Astrocyte (in vitro differentiated cells and primary cell): ENCODE measurements at regions not wholly inside any gene's neighbourhood (a gene's known extent, or its start where the extent isn't known, plus 50 kb on each side); places are given as distances from the start of the nearest gene placed in this dataset.
A peak's percentile ranks its signal among the peaks of the same experiment; 100 is the strongest.

ENCODE experiments used
- DNase-seq: peaks from one replicate; pipeline ENCODE4 v3.0.0-alpha.2; 2010; ENCODE audit warnings: low read depth
- FAIRE-seq: peaks from 2 replicates; lab custom pipeline; 2011; peaks lifted over from hg19 to GRCh38; lab: Jason Lieb, UNC
- H2AFZ ChIP-seq: 2 replicates; pipeline ENCODE4 v1.6.0; 2012; ENCODE audit warnings: low read depth, low read length, inconsistent platforms
- H3K27ac ChIP-seq: 2 replicates; pipeline ENCODE4 v1.5.1; 2011; ENCODE audit warnings: low read depth, low read length, inconsistent platforms
- H3K27me3 ChIP-seq: 2 replicates; pipeline ENCODE4 v1.6.0; 2011; ENCODE audit warnings: low read length, inconsistent platforms; ENCODE audit not compliant: insufficient read depth
- H3K36me3 ChIP-seq: 2 replicates; pipeline ENCODE4 v1.5.1; 2011; ENCODE audit warnings: low read length, inconsistent platforms; ENCODE audit not compliant: insufficient read depth
- H3K4me1 ChIP-seq: 2 replicates; pipeline ENCODE4 v1.5.1; 2011; ENCODE audit warnings: low read length, inconsistent platforms; ENCODE audit not compliant: insufficient read depth
- H3K4me2 ChIP-seq: 2 replicates; pipeline ENCODE4 v1.6.0; 2012; ENCODE audit warnings: low read length, inconsistent platforms
- H3K4me3 ChIP-seq: 2 replicates; pipeline ENCODE4 v1.5.1; 2011; ENCODE audit warnings: low read depth, mild to moderate bottlenecking, low read length, inconsistent platforms; ENCODE audit not compliant: insufficient read depth
- H3K79me2 ChIP-seq: 2 replicates; pipeline ENCODE4 v1.6.0; 2012; ENCODE audit warnings: mild to moderate bottlenecking, low read length, inconsistent platforms; ENCODE audit not compliant: insufficient read depth
- H3K9ac ChIP-seq: 2 replicates; pipeline ENCODE4 v1.6.0; 2012; ENCODE audit warnings: mild to moderate bottlenecking, low read length, inconsistent platforms
- H3K9me3 ChIP-seq: 2 replicates; pipeline ENCODE4 v1.5.1; 2012; ENCODE audit warnings: low read depth, mild to moderate bottlenecking, low read length, inconsistent platforms; ENCODE audit not compliant: insufficient read depth
- H4K20me1 ChIP-seq: 2 replicates; pipeline ENCODE4 v1.6.0; 2012; ENCODE audit warnings: low read length, inconsistent platforms; ENCODE audit not compliant: insufficient read depth
- H3K27ac Mint-ChIP-seq: one replicate; pipeline ENCODE4 v1.8.0; 2021; ENCODE audit warnings: mild to moderate bottlenecking, mixed read lengths; ENCODE audit not compliant: unreplicated experiment
- H3K27me3 Mint-ChIP-seq: one replicate; pipeline ENCODE4 v1.8.0; 2021; ENCODE audit warnings: low read depth, mixed read lengths; ENCODE audit not compliant: unreplicated experiment
- H3K36me3 Mint-ChIP-seq: one replicate; pipeline ENCODE4 v1.8.0; 2021; ENCODE audit warnings: low read depth, mixed read lengths; ENCODE audit not compliant: unreplicated experiment
- H3K4me1 Mint-ChIP-seq: one replicate; pipeline ENCODE4 v1.8.0; 2021; ENCODE audit warnings: low read depth, mixed read lengths; ENCODE audit not compliant: unreplicated experiment
- H3K4me3 Mint-ChIP-seq: one replicate; pipeline ENCODE4 v1.8.0; 2021; ENCODE audit warnings: mild to moderate bottlenecking, moderate library complexity, mixed read lengths; ENCODE audit not compliant: unreplicated experiment
- H3K9me3 Mint-ChIP-seq: one replicate; pipeline ENCODE4 v1.8.0; 2021; ENCODE audit warnings: mild to moderate bottlenecking, mixed read lengths; ENCODE audit not compliant: unreplicated experiment
- EZH2 ChIP-seq: IDR thresholded peaks from 2 replicates; pipeline ENCODE4 v1.6.1; 2012; ENCODE audit warnings: mild to moderate bottlenecking, low read length, inconsistent platforms; ENCODE audit not compliant: insufficient read depth
- TF ChIP-seq, protein P1 (sequence below): IDR thresholded peaks from 2 replicates; pipeline ENCODE4 v1.5.1; 2011; ENCODE audit warnings: low read depth, mild to moderate bottlenecking, inconsistent platforms, low read length, moderate library complexity; ENCODE audit not compliant: insufficient read depth

DNA sequence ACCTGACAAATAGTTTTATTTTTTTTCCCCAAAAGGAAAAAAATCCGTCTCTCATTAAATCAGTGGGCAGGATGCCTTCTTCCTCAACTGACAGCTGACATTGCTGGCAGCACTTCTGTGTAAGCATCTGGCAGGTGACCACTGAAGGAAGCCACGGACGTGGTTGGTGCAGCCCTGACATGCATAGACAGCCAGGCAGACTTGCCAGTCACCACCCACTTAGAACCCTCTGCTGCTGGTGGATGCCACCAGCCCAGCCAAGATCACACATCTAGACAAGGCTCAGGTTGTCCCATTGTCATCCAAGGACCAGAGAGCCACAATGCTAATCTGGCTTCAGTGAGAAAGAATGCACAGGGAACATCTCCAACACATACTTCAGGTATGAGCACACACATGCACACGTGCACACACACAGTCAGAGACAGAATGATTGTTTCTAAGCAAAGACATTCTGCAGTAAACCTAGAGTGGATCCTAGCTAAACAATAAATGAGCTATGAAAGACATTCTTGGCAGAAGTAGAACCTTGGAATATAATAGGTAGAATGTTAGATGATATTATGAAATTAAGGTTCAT, 49.8 kb upstream of the BMAL1 start:
- H3K9ac ChIP-seq: no peak overlapping the region
- no peak overlapping the region for H2AFZ ChIP-seq
- H3K36me3 Mint-ChIP-seq: no peaks in the 10 kb centered on the region
- no peak overlapping the region for H3K27ac ChIP-seq
- peak; percentile 45 for FAIRE-seq
- no peaks in the 10 kb centered on the region for H3K9me3 ChIP-seq
- no peak overlapping the region for H3K27ac Mint-ChIP-seq
- H3K79me2 ChIP-seq: no peaks in the 10 kb centered on the region
- H3K27me3 ChIP-seq: no peaks in the 10 kb centered on the region
- no peak overlapping the region for H3K4me3 ChIP-seq
- no peaks in the 10 kb centered on the region for H3K36me3 ChIP-seq
- H3K4me1 Mint-ChIP-seq: peaks cover 9% of the 10 kb centered on the region
- H3K4me3 Mint-ChIP-seq: no peak overlapping the region
- DNase-seq: no peak
- H3K4me1 ChIP-seq: peaks cover 3% of the 10 kb centered on the region
- no peak overlapping the region for H3K4me2 ChIP-seq
- peaks cover 2% of the 10 kb centered on the region for H3K27me3 Mint-ChIP-seq
- TF ChIP-seq, protein P1, sequence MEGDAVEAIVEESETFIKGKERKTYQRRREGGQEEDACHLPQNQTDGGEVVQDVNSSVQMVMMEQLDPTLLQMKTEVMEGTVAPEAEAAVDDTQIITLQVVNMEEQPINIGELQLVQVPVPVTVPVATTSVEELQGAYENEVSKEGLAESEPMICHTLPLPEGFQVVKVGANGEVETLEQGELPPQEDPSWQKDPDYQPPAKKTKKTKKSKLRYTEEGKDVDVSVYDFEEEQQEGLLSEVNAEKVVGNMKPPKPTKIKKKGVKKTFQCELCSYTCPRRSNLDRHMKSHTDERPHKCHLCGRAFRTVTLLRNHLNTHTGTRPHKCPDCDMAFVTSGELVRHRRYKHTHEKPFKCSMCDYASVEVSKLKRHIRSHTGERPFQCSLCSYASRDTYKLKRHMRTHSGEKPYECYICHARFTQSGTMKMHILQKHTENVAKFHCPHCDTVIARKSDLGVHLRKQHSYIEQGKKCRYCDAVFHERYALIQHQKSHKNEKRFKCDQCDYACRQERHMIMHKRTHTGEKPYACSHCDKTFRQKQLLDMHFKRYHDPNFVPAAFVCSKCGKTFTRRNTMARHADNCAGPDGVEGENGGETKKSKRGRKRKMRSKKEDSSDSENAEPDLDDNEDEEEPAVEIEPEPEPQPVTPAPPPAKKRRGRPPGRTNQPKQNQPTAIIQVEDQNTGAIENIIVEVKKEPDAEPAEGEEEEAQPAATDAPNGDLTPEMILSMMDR: no peak
- TF ChIP-seq EZH2: no peak
- no peaks in the 10 kb centered on the region for H4K20me1 ChIP-seq
- no peaks in the 10 kb centered on the region for H3K9me3 Mint-ChIP-seq
